Activated CD4-positive, alpha-beta T cell treated with anti-CD3 and anti-CD28 coated beads for 36 hours (primary cell): ENCODE measurements at regions not wholly inside any gene's neighbourhood (a gene's known extent, or its start where the extent isn't known, plus 50 kb on each side); places are given as distances from the start of the nearest gene placed in this dataset.

ENCODE experiments used
- ATAC-seq: fragments of 200-7000 bp; cut with Tn5 transposase; one replicate; pipeline ENCODE4 v1.10.0; 2021; ENCODE audit warnings: mild to moderate bottlenecking, moderate library complexity
- CTCF ChIA-PET: fragments of 350-600 bp; sonication (Branson Sonifier 250); formaldehyde crosslinking; loops from one replicate; lab custom pipeline; 2021; ENCODE audit warnings: antibody characterized with exemption; lab: Charles Lee
- POLR2A ChIA-PET: fragments of 350-600 bp; sonication (Branson Sonifier 250); formaldehyde crosslinking; loops from one replicate; lab custom pipeline; 2021; ENCODE audit warnings: antibody characterized with exemption, inconsistent platforms; lab: Charles Lee
- DNase-seq: peaks from one replicate; pipeline ENCODE4 v3.0.0-alpha.2; 2020
- H3K27ac Mint-ChIP-seq: one replicate; pipeline ENCODE4 v1.8.0; 2021; ENCODE audit warnings: mixed read lengths
- H3K27me3 Mint-ChIP-seq: one replicate; pipeline ENCODE4 v1.8.0; 2021; ENCODE audit warnings: mixed read lengths
- H3K36me3 Mint-ChIP-seq: one replicate; pipeline ENCODE4 v1.8.0; 2021; ENCODE audit warnings: low read depth, mixed read lengths
- H3K4me1 Mint-ChIP-seq: one replicate; pipeline ENCODE4 v1.8.0; 2021; ENCODE audit warnings: mixed read lengths
- H3K4me3 Mint-ChIP-seq: one replicate; pipeline ENCODE4 v1.8.0; 2021; ENCODE audit warnings: mild to moderate bottlenecking, moderate library complexity, mixed read lengths
- H3K9me3 Mint-ChIP-seq: one replicate; pipeline ENCODE4 v1.8.0; 2021; ENCODE audit warnings: low read depth, mixed read lengths
- intact Hi-C, 2 experiments: fragments of 100-400 bp; cut with DNase I in 1 of 2; cut with micrococcal nuclease in 1 of 2; formaldehyde crosslinking; loops; one replicate each; pipeline versions ENCODE4 v1.14.2 to v1.15.1; 2022 to 2024; cut with DNase I, micrococcal nuclease

GRCh38 chr2:71787476-71788185 lies 334.3 kb downstream of the DYSF start:
- POLR2A ChIA-PET: no interaction called here
- Mint-ChIP-seq H3K27ac (no peak overlapping the region), H3K4me3 (no peak overlapping the region), H3K9me3 (no peaks in the 10 kb centered on the region), H3K4me1 (no peaks in the 10 kb centered on the region), H3K36me3 (no peaks in the 10 kb centered on the region), H3K27me3 (peaks cover 4% of the 10 kb centered on the region)
- ATAC-seq (no peak), DNase-seq (no peak)
- intact Hi-C loops: no loop called here
- CTCF ChIA-PET: no interaction called here

- ChIA-PET POLR2A (interaction anchor here (0.6 kb wide), 1 partner anchor 598 kb away, joined by 6 read pairs; no protein-coding TSS in a partner anchor), CTCF (no interaction called here)
- Mint-ChIP-seq H3K36me3 (no peaks in the 10 kb centered on the region), H3K4me3 (no peak overlapping the region), H3K9me3 (no peaks in the 10 kb centered on the region), H3K27ac (no peak overlapping the region), H3K4me1 (no peaks in the 10 kb centered on the region), H3K27me3 (peaks cover 4% of the 10 kb centered on the region)
- no peak for DNase-seq
- intact Hi-C loops: no loop called here
- ATAC-seq: no peak
Observed at GRCh38 chr2:71787108-71787415, 333.7 kb downstream of the DYSF start.

DNA sequence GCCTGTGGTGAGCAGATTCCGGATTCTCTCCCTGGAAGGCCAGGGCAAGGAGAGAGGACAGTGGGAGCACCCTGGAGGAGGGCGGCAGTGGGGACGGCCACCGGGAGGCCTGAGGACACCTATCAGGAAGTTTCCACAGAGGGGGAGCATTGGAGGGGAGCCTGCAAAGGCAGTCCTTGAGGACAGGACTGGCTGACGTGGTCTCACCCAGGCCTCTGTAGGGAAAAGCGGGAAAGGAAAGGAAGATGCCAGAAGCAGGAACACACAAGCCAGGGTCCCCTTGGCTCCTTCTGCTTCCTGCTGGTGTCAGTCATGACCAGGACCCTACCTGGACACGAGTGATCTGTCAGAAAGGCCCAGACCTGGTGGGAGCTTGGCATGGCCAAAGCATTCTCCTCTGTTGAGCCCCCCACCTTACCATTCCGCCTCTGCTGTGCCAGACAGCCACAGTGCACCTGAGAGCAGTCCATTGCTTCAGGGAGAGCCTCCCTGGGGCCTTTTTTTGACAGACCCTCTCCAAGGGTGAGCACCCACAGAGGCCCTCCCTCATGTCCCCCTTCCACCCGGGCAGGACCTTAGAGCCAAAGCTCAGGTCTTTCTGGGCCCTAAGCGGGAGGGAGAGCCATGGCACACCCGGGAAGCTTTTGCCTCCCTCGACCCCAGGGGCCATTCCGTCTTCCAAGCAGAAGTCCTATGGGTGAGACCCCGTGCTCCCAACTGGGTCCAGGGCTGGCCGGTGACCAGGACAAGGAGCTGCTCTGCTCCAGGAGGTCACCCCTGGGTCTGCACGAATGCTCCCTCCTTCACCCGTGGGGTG lies 333.1 kb downstream of the DYSF start:
- no peak overlapping the region for H3K4me3 Mint-ChIP-seq
- POLR2A ChIA-PET: interaction anchor here (0.6 kb wide), 1 partner anchor 597 kb away, joined by 6 read pairs; no protein-coding TSS in a partner anchor
- no peak for ATAC-seq
- intact Hi-C loops: no loop called here
- no peaks in the 10 kb centered on the region for H3K9me3 Mint-ChIP-seq
- CTCF ChIA-PET: interaction anchor here (0.7 kb wide), 1 partner anchor 864 kb away, joined by 3 read pairs; no protein-coding TSS in a partner anchor
- DNase-seq: no peak
- no peaks in the 10 kb centered on the region for H3K36me3 Mint-ChIP-seq
- no peaks in the 10 kb centered on the region for H3K4me1 Mint-ChIP-seq
- H3K27ac Mint-ChIP-seq: no peak overlapping the region
- H3K27me3 Mint-ChIP-seq: peaks cover 5% of the 10 kb centered on the region

DNA sequence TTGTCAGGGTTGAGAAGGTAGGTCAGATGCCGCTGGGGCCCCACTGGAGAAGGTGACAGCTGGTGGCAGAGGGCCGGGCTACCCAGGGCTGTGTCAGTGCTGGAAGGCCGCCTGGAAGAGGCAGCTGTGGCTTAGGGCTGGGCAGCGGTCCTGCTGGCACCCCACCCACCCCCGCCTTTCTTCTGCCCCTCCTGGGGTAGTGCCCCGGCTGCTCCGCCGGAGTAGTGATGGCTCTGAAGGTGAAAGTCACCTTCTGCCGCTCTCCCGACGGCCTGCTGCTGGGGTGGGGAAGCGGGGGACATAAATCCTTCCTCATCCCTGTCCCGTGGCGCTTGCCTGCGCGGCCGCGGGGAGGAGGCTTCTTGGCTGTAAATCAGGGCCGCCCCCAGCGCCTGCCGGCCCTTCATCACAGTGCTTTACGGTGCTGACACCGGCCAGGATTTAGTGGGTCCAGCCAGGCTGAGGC lies 332.2 kb downstream of the DYSF start:
- H3K4me3 Mint-ChIP-seq: no peak overlapping the region

GRCh38 chr2:71784734-71785511 lies 331.6 kb downstream of the DYSF start:
- Mint-ChIP-seq H3K27me3 (peaks cover 12% of the 10 kb centered on the region), H3K4me3 (no peak overlapping the region), H3K36me3 (no peaks in the 10 kb centered on the region), H3K27ac (no peak overlapping the region), H3K4me1 (no peaks in the 10 kb centered on the region), H3K9me3 (no peaks in the 10 kb centered on the region)
- CTCF ChIA-PET: no interaction called here
- intact Hi-C loops: no loop called here
- ATAC-seq (no peak), DNase-seq (no peak)
- POLR2A ChIA-PET: no interaction called here

More for the DNA sequence above, 332.2 kb downstream of the DYSF start:
- Mint-ChIP-seq H3K36me3 (no peaks in the 10 kb centered on the region), H3K27me3 (peaks cover 10% of the 10 kb centered on the region), H3K4me1 (no peaks in the 10 kb centered on the region), H3K27ac (no peak overlapping the region), H3K9me3 (no peaks in the 10 kb centered on the region)
- ATAC-seq (no peak), DNase-seq (no peak)
- POLR2A ChIA-PET: no interaction called here
- CTCF ChIA-PET: no interaction called here
- intact Hi-C loops: no loop called here

GRCh38 chr2:71783815-71784214 lies 330.5 kb downstream of the DYSF start:
- no peak overlapping the region for H3K4me3 Mint-ChIP-seq
- no peaks in the 10 kb centered on the region for H3K9me3 Mint-ChIP-seq
- intact Hi-C loops: no loop called here
- H3K4me1 Mint-ChIP-seq: no peaks in the 10 kb centered on the region
- no peaks in the 10 kb centered on the region for H3K36me3 Mint-ChIP-seq
- ATAC-seq (no peak), DNase-seq (no peak)
- ChIA-PET CTCF (interaction anchor here (0.7 kb wide), 1 partner anchor 126 kb away, joined by 4 read pairs; no protein-coding TSS in a partner anchor), POLR2A (no interaction called here)
- no peak overlapping the region for H3K27ac Mint-ChIP-seq
- H3K27me3 Mint-ChIP-seq: peaks cover 13% of the 10 kb centered on the region

DNA sequence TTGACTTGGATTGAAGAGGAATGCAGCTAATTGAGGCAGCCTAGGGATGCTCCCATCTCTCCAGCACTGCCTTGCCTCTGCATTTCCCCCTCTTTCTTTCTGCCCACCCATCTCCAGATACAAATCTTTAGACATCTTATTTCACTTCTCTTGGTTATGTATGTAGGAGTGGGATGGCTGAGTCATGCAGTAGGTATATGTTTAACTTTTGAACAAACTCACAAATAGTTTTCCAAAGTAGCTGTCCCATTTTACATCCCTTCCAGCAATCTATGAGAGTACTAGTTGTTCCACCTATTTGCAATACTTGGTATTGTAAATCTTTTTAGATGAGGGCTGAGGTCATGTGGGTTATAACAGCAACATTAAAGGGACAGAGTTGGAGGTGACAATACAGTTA lies 329.9 kb downstream of the DYSF start:
- DNase-seq (no peak), ATAC-seq (no peak)
- ChIA-PET CTCF (interaction anchor here (0.7 to 1.6 kb wide), 2 partner anchors 15 to 127 kb away, joined by 4 to 5 read pairs; no protein-coding TSS in a partner anchor), POLR2A (no interaction called here)
- H3K9me3 Mint-ChIP-seq: no peaks in the 10 kb centered on the region
- no peak overlapping the region for H3K4me3 Mint-ChIP-seq
- H3K36me3 Mint-ChIP-seq: no peaks in the 10 kb centered on the region
- H3K27ac Mint-ChIP-seq: no peak overlapping the region
- intact Hi-C loops: no loop called here
- H3K27me3 Mint-ChIP-seq: peaks cover 13% of the 10 kb centered on the region
- H3K4me1 Mint-ChIP-seq: no peaks in the 10 kb centered on the region

GRCh38 chr2:71782323-71782722 lies 329.0 kb downstream of the DYSF start:
- ChIA-PET POLR2A (no interaction called here), CTCF (interaction anchor here (1.6 kb wide), 1 partner anchor 16 kb away, joined by 5 read pairs; no protein-coding TSS in a partner anchor)
- ATAC-seq: no peak
- no peaks in the 10 kb centered on the region for H3K9me3 Mint-ChIP-seq
- no peak for DNase-seq
- no peaks in the 10 kb centered on the region for H3K4me1 Mint-ChIP-seq
- intact Hi-C loops: no loop called here
- H3K27ac Mint-ChIP-seq: no peak overlapping the region
- H3K27me3 Mint-ChIP-seq: peaks cover 13% of the 10 kb centered on the region
- no peaks in the 10 kb centered on the region for H3K36me3 Mint-ChIP-seq
- no peak overlapping the region for H3K4me3 Mint-ChIP-seq

GRCh38 chr2:71781695-71782228 lies 328.4 kb downstream of the DYSF start:
- Mint-ChIP-seq H3K27me3 (peaks cover 14% of the 10 kb centered on the region), H3K27ac (no peak overlapping the region), H3K9me3 (no peaks in the 10 kb centered on the region), H3K4me3 (no peak overlapping the region), H3K36me3 (no peaks in the 10 kb centered on the region), H3K4me1 (no peaks in the 10 kb centered on the region)
- DNase-seq: no peak
- no peak for ATAC-seq
- CTCF ChIA-PET: interaction anchor here (1.6 kb wide), 1 partner anchor 16 kb away, joined by 5 read pairs; no protein-coding TSS in a partner anchor
- intact Hi-C loops: no loop called here
- POLR2A ChIA-PET: no interaction called here

DNA sequence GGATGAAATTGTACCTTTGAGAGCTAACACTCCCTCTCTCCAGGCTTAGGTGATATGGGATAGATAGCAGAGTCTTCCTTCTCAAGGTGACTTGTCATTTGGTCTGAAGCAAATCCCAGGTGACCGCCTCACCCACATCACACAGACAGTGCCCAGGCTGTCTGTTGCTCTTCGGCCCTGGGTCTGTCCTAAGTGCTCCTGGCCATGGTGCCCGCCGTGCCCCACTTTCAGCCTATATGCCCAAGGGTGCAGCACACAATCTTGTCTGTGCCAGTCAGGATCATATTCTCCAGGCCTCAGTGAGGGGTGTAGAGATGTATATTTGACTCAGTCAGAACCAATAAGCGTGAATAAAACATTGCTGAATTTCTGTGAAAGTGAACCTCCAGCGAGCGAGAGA lies 326.8 kb downstream of the DYSF start:
- Mint-ChIP-seq H3K36me3 (no peaks in the 10 kb centered on the region), H3K27me3 (peaks cover 15% of the 10 kb centered on the region), H3K27ac (no peak overlapping the region), H3K9me3 (no peaks in the 10 kb centered on the region), H3K4me1 (no peaks in the 10 kb centered on the region), H3K4me3 (no peak overlapping the region)
- no peak for ATAC-seq
- ChIA-PET POLR2A (no interaction called here), CTCF (no interaction called here)
- intact Hi-C loops: no loop called here
- no peak for DNase-seq

DNA sequence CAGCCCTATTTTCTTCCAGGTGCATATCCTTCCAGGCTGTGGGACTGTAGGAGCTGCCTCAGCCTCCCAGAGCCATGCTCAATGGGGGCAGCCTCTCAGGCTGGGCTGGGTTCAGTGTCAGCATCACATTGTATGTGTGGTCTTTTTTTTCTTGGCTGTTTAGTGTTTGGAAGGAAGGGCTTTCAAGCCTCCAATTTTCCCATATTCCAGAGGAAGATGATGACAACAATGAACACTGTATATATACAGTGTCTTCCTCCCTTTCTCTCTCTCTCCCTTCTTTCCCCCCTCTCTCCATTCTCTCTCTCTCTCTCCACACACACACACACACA lies 326.4 kb downstream of the DYSF start:
- no peaks in the 10 kb centered on the region for H3K9me3 Mint-ChIP-seq

More for the DNA sequence above, 326.4 kb downstream of the DYSF start:
- Mint-ChIP-seq H3K4me1 (no peaks in the 10 kb centered on the region), H3K27ac (no peak overlapping the region), H3K4me3 (no peak overlapping the region), H3K36me3 (no peaks in the 10 kb centered on the region), H3K27me3 (peaks cover 15% of the 10 kb centered on the region)
- CTCF ChIA-PET: no interaction called here
- no peak for ATAC-seq
- POLR2A ChIA-PET: no interaction called here
- intact Hi-C loops: no loop called here
- DNase-seq: no peak
